Right lobe of liver (tissue), 6 donors: ENCODE measurements at regions not wholly inside any gene's neighbourhood (a gene's known extent, or its start where the extent isn't known, plus 50 kb on each side); places are given as distances from the start of the nearest gene placed in this dataset.

Experiments used
- ATAC-seq, 4 donors: fragments of 200-7000 bp; cut with Tn5 transposase; one replicate each; pipeline ENCODE4 v1.9.1; 2020; ENCODE audit warnings: mild to moderate bottlenecking in 4 of 4, moderate library complexity in 4 of 4
- DNase-seq, 3 donors: peaks; one replicate each; pipeline ENCODE4 v3.0.0-alpha.2; 2020
- H3K27ac ChIP-seq, 3 donors: fragments of 200-600 bp; one replicate each; pipeline ENCODE4 v1.8.0; 2022
- H3K27me3 ChIP-seq, 2 donors: fragments of 200-600 bp; one replicate each; pipeline ENCODE4 v1.8.0; 2022
- H3K36me3 ChIP-seq, 4 donors: fragments of 200-600 bp; sonication (generic) in 1 of 4; one replicate each; pipeline versions ENCODE4 v1.5.1 to v1.8.0; 2017 to 2022; ENCODE audit warnings: control low read depth in 1 of 4
- H3K4me1 ChIP-seq, 4 donors: fragments of 200-600 bp; sonication (generic) in 1 of 4; one replicate each; pipeline versions ENCODE4 v1.5.1 to v1.8.0; 2017 to 2022; ENCODE audit warnings: control low read depth in 1 of 4
- H3K4me3 ChIP-seq, 3 donors: fragments of 200-600 bp; one replicate each; pipeline ENCODE4 v1.8.0; 2022
- H3K9me3 ChIP-seq, 4 donors: fragments of 200-600 bp; sonication (generic) in 1 of 4; one replicate each; pipeline versions ENCODE4 v1.5.1 to v1.8.0; 2017 to 2022; ENCODE audit warnings: control low read depth in 1 of 4
- CTCF ChIP-seq, 4 donors: fragments of 200-600 bp in 3 of 4; fragments of 450-650 bp in 1 of 4; IDR thresholded peaks; one replicate each; pipeline versions ENCODE4 v1.5.1 to v1.8.0; 2016 to 2022; ENCODE audit warnings: antibody characterized with exemption in 4 of 4, mild to moderate bottlenecking in 2 of 4
- POLR2A ChIP-seq: fragments of 450-650 bp; IDR thresholded peaks from one replicate; pipeline ENCODE4 v1.6.1; 2017; ENCODE audit warnings: antibody characterized with exemption, mild to moderate bottlenecking
- WGBS: methylation state at CpG from one replicate; pipeline ENCODE4 v1.1.6; 2018; ENCODE audit warnings: low coverage, low lambda C conversion rate; ENCODE audit not compliant: insufficient coverage; ENCODE audit errors: missing lambda C conversion rate; 5-methylcytosine and 5-hydroxymethylcytosine counted together
- intact Hi-C, 2 donors: fragments of 100-400 bp; cut with DNase I; formaldehyde crosslinking; loops; one replicate each; pipeline versions ENCODE4 v1.11.2 to v1.14.1; 2022
- donor health status: DM: no; HTN: yes; CAD: no.
- donor health status: DM: no; HTN: no; CAD: no.
- donor health status: DM: no; HTN: no; CAD: no.
- donor health status: DM: no; HTN: yes; CAD: no.
- donor health status: DM: no; HTN: yes; CAD: no.

- intact Hi-C loops, result no loop called here
- DNase-seq, result no peak
These were observed 246.0 kb downstream of the NAF1 start for GRCh38 chr4:162920649-162921048.

GRCh38 chr4:162912482-162912881 is 254.2 kb downstream of the NAF1 start:
- Histone ChIP-seq H3K4me1 (no peaks in the 10 kb centered on the region), H3K27ac (no peak overlapping the region), H3K36me3 (no peaks in the 10 kb centered on the region), H3K4me3 (no peak overlapping the region), H3K9me3 (no peaks in the 10 kb centered on the region), H3K27me3 (no peaks in the 10 kb centered on the region)
- DNase-seq, result no peak
- ATAC-seq, result no peak
- WGBS, result 30% methylated on average over 2 of the region's 2 CpGs
- TF ChIP-seq CTCF (IDR thresholded peaks at IDR 0.05) (no peak), POLR2A (no peak)
- intact Hi-C loops, result no loop called here

More at GRCh38 chr4:162920649-162921048, 246.0 kb downstream of the NAF1 start:
- WGBS, result 48% methylated on average over 3 of the region's 3 CpGs
- H3K4me1 ChIP-seq, result no peaks in the 10 kb centered on the region
- no peak overlapping the region for H3K4me3 ChIP-seq
- ATAC-seq, result no peak
- no peak overlapping the region for H3K27ac ChIP-seq
- TF ChIP-seq CTCF (IDR thresholded peaks at IDR 0.05) (no peak), POLR2A (no peak)
- no peaks in the 10 kb centered on the region for H3K36me3 ChIP-seq
- no peaks in the 10 kb centered on the region for H3K27me3 ChIP-seq
- H3K9me3 ChIP-seq, result no peaks in the 10 kb centered on the region

GRCh38 chr4:162911349-162911748 is 255.3 kb downstream of the NAF1 start:
- TF ChIP-seq POLR2A, result no peak
- no peak for TF ChIP-seq CTCF (IDR thresholded peaks at IDR 0.05)
- Histone ChIP-seq H3K9me3 (no peaks in the 10 kb centered on the region), H3K4me3 (no peak overlapping the region), H3K27me3 (no peaks in the 10 kb centered on the region), H3K27ac (no peak overlapping the region), H3K4me1 (no peaks in the 10 kb centered on the region), H3K36me3 (no peaks in the 10 kb centered on the region)
- 50% methylated on average over 3 of the region's 3 CpGs for whole genome bisulfite sequencing
- ATAC-seq, result no peak
- no peak for DNase-seq
- intact Hi-C loops, result no loop called here

GRCh38 chr4:162909952-162910351 is 256.7 kb downstream of the NAF1 start:
- H3K27me3 ChIP-seq, result no peaks in the 10 kb centered on the region
- intact Hi-C loops, result no loop called here
- DNase-seq, result no peak

More at GRCh38 chr4:162909952-162910351, 256.7 kb downstream of the NAF1 start:
- Histone ChIP-seq H3K4me1 (no peaks in the 10 kb centered on the region), H3K27ac (no peak overlapping the region), H3K9me3 (no peaks in the 10 kb centered on the region), H3K36me3 (no peaks in the 10 kb centered on the region), H3K4me3 (no peak overlapping the region)
- TF ChIP-seq CTCF (IDR thresholded peaks at IDR 0.05) (no peak), POLR2A (no peak)
- ATAC-seq, result no peak
- WGBS, result 38% methylated on average over 2 of the region's 2 CpGs
